Esophagus mucosa (tissue), 1 donor: ENCODE measurements at regions not wholly inside any gene's neighbourhood (a gene's known extent, or its start where the extent isn't known, plus 50 kb on each side); places are given as distances from the start of the nearest gene placed in this dataset.
A peak's percentile ranks its signal among the peaks of the same experiment; 100 is the strongest.
"Not testable (repeated sequence)": the region's sequence is repeated elsewhere in the genome, so short reads cannot be mapped to it uniquely, and the experiment has no call there.

Experiments
- ATAC-seq: fragments of 200-7000 bp; cut with Tn5 transposase; one replicate; pipeline ENCODE4 v1.9.1; 2020
- donor health status: DM: yes; HTN: yes; CAD: no.

DNA sequence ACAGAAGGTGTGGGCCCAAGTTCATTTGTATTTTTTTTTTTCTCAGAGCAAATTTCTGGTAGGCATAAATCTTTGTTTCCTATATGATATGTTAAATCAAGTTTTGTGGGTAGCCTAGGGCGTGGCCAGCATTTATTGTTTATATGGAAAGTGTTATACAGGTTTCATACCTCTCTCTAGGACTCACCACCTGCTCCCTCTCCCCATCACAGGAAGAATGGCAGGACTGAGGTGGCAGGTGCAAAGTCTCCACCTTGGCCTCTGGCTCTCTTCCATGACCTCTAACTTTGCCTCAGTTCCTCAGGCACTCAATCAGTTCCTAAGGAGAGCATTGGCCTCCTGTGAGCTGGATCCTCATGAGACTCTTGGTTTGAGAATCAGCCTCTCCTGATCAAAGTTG is 172.3 kb upstream of the TSC22D1 start:
- peak; percentile 42 for ATAC-seq

DNA sequence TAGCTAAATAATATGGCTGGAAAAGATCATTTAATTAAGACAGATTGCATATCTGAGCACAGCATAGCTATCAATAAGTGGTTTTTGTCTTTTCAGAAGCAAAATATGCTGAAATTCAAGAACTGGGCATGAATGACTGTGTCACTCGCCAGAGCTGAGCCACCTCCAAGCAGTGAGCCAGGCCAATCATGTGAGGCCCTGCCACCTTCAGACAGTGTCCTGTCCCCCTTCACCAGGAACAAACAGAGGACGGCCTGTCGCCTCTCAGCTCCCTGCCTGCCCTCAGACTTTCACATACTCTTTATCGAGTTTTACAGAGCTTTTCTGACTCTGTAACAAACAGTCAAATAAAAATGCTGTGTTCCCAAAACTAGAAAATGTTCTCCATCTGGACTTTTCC is 171.0 kb upstream of the TSC22D1 start:
- no peak for ATAC-seq

DNA sequence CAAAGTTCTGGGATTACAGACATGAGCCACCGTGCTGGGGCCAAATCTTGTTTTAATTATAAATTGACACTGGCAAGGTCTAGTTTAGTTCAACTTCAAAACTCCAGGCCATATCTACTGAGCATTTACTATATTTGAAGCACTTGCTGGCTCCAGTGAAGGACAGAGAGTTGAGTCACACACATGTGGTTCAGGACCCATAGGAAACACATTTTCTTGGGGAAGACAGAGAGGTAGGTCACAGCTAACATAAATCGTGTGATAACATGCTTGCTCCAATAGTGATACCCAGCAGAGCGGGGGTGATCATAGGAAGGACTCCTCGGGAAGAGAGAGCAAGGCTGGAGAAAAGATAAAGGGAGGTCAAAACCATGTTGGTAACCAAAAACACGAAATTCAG is 170.6 kb upstream of the TSC22D1 start:
- no peak for ATAC-seq

DNA sequence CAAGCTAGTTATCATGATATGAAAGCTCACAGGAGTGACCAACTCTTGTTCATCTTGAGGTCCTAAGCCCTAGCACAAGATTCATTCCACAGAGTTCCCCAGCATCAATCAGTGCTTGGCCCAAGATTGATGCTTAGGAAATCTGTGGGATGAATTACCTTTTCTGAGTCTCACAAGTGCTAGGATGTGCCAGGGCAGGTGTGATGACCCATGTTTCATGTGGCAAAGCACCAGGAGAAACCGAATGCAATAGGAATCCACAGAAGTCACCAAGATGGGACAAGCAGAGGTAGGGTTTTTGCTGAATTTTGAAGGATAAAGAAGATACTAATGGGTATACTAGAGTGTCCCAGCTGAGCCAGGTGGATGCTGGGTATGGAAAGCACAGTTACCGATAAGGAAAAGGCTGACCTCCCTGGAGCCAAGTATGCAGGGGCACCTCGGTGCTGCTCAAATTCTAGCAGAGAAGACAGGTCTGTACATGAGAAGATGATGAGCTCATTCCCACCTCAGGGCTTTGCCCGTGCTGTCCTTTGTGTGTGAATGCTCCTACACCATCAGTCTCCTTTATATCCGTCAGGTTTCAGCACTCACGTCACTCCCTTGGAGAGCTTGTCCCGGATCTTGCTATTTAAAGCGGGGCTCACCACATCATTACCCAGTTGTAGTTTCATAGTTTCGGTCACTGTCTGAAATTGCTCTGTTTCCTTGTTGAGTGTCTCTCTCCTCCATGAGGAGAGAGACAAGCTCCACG is 168.9 kb upstream of the TSC22D1 start:
- ATAC-seq = peak; percentile 96

DNA sequence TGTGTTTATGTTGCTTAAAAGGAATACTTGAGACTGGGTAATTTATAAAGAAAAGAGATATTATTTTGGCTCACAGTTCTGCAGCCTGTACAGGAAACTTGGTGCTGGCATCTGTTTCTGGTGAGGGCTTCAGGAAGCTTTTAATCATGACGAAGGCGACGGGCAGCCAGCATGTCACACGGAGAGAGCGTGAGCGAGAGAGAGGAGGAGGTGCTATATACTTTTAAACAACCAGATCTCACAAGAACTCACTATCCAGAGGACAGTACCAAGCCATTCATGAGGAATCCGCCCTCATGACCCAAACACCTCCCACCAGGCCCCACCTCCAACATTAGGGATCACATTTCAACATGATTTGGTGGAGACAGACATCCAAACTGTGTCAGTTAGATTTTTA is 163.4 kb upstream of the TSC22D1 start:
- no peak for ATAC-seq

DNA sequence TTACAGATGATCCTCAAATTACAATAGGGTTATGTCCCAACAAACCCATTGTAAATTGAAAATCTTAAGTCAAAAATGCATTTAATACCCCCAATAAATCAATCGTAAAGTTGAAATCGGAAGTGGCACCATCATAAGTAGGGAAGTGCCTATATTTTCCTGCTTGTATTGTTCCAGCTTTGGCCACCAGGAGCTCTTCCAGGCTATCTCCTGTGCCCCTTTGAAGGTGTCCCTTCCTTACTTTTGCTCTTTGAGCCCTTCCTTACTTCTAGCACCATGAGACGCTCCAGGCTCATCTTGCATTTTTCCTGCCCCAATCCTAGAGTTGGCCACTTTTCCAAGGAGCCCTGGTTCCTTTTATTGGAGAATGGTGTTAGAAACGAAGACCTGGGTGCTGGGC is 163.0 kb upstream of the TSC22D1 start:
- no peak for ATAC-seq

DNA sequence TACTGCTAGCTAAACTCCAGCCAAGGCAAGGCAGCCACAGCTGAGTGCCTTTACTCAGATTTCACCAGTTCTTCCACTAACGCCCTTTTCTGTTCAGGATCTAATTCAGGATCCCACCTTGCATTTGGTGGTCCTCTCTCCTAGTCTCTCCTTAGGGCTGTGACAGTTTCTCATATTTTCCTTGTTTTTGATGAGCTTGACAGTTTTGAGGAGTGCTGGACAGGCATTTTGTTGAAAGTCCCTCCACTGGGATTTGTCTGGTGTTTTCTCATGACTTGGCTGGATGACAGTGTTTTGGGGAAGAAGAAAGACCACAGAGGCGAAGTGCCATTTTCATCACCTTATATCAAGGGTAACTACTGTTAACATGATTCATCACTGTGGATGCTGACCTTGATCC is 162.3 kb upstream of the TSC22D1 start:
- no peak for ATAC-seq

DNA sequence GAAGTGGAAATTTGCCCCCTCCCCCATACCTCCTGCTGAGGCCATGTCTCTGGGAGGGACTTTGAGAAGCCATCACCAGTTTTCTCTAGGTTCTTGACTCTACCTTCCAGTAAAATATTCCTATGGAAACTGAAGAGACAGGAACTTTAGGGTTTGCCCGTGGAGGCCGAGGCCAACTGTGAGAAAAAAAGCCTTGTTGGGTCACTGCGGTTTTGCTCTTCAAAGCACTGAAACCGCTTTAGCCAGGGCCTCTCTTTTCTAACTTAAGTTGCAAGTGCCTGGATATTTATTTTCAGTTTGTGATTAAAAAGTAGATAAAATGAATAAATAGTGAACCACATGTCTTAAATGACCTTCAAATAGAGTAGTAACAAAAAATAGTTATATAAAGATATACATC is 159.7 kb upstream of the TSC22D1 start:
- ATAC-seq = no peak

DNA sequence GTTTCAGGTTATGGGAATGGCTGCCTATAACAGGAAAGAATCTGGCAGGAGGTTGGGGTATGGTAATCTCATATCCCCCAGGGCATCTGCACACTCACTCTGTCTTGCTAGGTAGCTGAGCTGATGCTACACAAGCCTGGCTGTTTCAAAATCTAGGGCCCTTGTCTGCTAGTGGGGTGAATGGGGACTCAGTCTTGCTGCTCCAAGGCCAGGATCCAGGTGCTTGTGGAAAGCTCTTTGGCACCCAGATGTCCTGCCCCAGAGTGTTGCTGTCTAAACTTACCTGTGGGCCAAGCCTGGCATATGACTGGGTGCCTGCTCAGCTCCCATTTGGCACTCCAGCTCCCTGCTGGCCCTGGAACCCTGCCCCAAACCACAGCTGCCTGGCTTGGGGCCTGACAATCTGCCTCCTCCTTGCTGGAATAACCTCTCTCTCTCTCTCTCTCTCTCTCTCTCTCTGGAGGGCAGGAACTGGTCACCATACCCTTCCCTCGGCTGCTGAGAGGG is 158.1 kb upstream of the TSC22D1 start:
- peak; percentile 67 for ATAC-seq

DNA sequence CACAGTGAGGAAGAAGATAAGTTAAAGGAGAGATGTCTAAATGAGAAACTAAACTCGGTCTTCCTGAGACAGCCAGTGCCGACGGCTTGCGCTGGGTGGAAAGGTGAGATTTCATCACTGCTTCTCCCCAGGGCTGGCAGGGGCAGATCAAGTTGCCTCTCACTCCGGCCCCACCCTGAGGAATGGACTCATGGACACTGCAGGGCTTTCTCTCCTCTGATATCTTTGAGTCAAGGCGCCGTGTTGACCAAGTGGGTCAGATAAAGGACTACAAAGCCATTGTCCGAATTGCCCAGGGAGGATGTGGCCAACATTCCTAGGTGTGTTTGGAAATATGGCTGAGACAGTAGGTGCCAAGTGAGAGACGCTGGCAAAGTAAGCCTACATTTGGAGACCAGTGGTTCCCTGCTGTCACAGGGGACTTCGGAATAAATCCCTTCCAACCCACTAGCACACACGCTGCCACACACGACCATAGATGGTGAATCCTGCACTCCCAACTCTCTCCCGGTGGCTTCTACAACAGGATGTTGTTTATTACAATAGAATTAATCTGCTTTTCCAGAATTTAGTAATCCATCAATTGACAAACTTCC is 156.5 kb upstream of the TSC22D1 start:
- no peak for ATAC-seq

DNA sequence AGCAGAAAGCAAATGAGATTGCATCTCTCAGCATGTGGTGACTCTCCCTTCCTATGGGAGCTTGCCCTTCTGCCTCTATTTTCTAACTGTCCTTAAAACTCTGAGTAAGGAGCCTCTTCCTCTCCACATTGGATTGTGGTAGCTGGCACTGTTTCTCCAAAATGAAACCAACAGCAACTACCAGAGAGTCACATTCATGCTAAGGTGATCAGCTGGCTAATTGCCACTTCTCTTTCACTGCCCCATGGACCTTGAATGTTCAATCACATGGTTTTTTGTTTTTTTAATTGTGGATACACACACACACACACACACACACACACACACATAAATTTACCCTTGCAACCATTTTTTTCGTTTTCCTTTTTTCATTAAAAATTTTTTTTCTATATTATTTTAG is 154.7 kb upstream of the TSC22D1 start:
- no peak for ATAC-seq

DNA sequence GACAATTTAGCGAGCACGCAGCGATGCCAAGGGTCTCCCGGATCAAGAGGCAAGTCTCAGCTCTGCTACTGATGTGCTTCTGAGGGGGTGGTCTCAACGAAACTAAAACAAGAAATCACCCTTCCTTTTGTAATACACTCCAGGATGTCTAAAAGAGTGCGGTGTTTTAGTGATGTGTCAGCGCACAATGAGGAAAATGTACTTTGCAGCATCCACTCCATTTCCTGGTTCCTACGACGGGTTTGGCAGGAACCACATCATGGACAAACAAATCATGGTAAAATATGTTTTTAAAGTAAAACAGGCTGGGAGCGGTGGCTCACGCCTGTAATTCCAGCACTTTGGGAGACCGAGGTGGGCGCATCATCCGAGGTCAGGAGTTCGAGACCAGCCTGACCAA is 154.0 kb upstream of the TSC22D1 start:
- ATAC-seq = peak; percentile 14

DNA sequence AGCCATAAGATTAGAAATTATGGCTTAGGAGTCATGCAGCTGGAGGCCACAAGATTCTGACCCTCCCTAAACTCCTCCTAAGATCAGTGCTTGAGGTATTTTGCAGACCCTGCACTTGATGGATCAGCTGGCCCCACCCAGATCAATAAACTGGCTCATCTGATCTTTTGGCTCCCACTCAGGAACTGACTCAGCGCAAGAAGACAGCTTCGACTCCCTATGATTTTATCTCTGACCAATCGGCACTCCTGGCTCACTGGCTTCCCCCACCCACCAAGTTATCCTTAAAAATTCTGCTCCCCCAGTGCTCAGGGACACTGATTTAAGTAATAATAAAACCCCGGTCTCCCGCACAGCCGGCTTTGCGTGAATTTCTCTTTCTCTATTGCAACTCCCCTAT is 151.5 kb upstream of the TSC22D1 start:
- not testable (repeated sequence) for ATAC-seq

DNA sequence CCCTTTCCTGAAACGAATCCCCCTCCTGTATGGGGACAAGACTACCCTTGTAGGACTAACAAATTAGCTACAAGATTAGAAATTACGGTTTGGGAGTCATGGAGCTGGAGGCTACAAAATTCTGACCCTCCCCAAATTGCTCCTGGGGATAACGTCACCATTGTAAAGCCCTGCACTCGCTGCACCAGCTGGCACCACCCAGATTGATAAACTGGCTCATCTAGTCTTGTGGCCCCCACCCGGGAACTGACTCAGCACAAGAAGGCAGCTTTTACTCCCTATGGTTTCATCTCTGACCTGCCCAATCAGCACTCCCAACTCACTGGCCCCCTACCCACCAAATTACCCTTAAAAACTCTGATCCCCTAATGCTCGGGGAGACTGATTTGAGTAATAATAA is 150.6 kb upstream of the TSC22D1 start:
- peak; percentile 82 for ATAC-seq

DNA sequence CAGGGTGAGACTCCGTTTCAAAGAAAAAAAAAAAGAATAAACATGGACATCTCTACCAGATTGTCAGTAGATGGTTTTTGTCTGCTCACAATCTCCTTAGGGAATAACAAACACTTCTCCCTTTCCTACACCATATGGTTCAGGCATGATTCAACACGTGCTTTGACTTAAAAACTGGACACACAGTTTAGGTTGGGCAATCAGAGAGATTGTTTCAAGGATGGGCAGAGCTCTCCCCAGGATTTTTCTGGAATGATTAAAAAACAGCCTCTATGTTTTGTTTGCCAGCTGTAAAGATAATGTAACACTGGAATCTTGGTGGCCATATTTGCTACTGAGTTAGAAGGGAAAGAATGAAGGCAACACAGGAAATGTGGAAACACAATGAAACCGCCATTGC is 150.1 kb upstream of the TSC22D1 start:
- peak; percentile 54 for ATAC-seq

DNA sequence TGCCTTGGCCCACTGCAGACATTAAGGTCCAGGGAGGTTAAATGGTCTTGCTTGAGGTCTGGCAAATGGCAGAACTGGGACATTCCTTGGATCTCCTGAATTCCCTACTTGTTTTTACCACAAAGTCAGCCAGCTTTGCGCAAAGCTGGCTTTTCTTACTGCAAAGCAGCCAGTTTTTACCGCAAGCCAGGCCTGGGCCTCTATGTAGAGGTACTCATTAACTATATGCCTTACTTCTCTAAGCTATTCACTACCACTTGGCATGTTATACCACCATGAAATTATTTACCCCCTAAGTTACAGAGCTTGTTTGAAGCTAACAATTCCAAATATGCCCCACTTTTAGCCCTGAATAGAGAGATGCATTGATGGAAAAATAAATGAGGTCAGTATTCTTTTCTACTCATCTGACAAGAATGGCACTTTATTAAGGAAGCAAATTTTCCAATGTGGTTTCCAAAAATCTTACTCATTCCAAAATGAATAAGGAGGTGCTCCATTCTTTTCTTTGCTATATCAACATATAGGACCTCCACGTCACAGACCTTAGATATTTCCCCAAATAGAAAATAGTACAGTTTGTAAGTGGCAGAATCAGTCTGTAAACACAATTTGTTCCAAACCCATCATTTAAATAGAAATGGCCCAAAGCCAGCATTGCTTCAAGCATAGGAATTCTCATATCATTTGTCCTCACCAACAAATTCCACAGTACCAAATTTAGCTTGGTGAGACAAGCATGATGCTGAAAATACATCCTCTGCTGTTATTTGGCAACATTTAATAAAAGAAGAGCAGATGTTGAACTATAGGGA is 143.9 kb upstream of the TSC22D1 start:
- ATAC-seq = no peak

DNA sequence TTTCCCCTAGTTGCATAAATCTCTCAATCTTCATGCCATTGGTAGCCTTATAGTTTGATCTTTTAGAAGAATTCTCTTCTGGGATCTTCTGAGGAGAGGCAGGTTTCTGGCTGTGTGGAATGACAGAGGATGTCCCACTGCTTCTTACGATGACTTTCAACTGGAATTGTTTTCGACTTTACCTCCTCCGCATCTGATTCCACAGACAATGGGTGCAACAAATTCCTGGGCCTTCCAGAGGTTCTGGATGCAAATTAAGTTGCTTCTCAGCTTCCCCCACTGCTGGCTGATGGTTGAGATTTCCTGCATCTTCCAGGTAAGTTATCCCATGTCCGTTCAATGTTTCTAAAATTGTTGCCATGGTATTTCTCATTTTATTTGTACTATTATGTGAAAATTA is 142.3 kb upstream of the TSC22D1 start:
- ATAC-seq = no peak

DNA sequence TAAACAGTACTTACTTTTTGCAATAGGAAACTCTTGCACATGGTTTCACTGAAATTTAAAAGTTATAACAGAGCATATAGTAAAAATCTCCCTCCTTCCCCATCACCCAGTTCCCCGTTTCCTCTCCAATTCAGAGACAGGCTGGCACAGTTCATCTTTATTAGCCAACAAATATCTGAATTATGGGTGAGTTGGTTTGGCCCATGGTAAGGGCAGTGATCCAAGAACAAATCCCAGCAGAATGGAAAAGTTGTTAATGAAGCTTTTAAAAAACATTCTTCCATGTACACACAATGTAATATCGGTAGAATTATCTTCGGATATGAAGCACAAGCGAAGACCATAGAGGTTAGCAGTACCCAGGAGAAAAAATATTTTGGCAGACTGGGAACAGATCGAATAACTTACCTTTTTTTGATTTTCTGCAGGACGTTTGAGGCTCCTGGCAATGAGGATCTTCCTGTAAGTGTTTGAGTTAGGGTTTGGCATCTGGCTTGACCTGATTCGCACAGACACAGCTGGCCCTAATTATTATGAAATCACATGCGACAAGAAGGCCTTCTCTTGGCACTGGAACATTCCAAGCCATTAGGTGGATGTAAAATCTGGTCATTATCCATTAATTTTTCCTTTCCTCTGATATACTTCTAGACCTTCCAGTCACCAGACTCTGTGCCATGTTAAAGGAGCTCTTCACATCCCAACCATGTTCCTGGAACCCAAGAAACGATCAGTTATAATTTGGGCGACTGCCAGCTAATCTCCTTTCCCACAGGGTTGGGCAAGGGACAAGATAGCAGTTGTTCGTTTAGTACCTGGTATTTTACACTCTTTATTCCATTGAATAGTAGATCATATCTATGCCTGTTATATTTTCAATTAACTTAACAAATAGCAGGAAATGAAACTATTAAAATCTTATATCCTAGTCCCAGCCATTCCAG is 139.4 kb upstream of the TSC22D1 start:
- peak; percentile 62 for ATAC-seq

DNA sequence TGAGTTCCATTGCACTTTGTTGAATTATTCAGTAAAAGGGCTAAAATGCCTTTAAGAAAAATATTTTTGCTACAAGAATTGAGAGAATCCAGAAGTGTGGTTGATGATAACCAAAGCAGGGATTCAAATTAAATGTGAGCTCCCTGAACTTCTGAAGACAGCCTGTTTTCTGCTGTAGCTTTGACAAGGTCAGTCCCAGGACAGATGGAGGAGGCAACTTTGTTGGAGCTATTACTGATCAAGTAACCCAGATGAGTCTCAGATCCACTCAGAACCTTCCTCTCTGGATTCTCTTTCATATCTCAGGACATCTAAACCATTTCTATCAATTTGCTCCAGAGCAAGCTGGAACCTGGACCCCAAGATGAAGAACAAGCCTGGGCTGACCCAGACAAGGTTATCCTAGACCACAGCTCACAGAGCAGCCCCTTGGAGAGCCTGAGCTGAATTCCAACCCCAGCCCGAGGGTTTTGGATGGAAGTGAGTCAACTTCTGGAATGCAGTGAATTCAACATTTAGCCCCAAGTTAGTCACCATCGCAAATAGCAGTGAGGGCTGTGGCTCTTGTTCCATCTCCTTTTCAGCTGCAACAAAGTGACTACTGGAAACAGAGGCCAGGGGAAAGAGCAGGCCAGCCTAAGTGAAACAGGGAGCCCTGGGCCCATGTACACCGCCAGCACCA is 137.8 kb upstream of the TSC22D1 start:
- peak; percentile 60 for ATAC-seq

DNA sequence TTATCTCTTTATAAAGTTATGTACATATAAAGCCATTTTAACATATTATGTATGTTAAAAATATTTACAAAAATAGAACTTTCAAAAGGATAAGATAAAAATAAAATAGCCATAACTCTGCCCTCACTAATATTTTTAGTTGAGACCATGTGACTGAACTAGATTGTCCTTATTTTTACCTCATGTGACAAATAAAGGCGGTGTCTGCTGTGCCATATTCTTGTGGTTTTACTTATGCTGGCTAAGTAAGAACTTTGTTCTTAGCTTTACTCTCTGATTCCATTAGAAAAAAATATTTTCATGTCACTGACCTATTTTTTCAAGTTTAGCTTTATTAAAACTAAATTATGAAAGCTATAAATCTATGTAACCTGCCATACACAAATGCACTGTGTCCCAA is 135.6 kb upstream of the TSC22D1 start:
- no peak for ATAC-seq

DNA sequence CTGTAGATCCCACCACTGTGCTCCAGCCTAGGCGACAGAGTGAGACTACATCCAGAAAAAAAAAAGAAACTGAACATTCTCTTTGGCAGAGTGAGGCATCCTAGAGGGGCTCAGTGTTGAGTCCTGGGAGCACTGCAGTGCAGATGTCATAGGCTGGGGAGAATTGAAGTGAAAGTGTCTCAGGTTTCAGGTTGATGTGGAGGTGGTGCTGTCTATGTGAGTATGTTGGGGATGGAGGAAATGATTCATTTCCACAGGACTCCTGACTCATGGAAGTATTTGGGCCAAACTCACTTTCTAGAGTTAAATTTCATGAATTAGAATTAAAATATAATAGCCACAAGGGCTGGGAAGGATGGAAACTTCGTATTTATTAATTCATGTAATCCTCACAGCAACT is 134.4 kb upstream of the TSC22D1 start:
- ATAC-seq = peak; percentile 76

DNA sequence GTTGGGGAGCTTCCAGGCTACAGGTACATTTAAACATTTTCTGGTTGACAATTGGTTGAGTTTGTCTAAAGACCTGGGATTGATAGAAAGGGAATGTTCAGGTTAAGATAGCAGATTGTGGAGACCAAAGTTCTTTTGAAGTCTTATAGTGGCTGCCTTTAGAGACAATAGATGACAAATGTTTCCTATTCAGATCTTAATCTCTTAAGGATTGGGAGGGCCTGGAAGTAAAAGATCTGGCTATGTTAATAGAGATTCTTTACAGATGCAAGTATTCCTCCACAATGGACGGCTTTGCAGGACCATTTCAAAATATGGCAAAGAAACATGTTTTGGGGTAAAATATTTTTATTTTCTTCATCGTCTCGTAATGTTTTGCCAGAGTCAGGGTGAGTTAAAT is 128.7 kb upstream of the TSC22D1 start:
- ATAC-seq = not testable (repeated sequence)
